ENCODE measurements at regions not wholly inside any gene's neighbourhood (a gene's known extent, or its start where the extent isn't known, plus 50 kb on each side); places are given as distances from the start of the nearest gene placed in this dataset.

- TF ChIP-seq POLR2A (IDR thresholded peaks at IDR 0.05): no peak
- no peak for TF ChIP-seq CTCF (IDR thresholded peaks at IDR 0.05)
Observed at GRCh38 chr3:68667346-68667745, 265.0 kb downstream of the TAFA4 start.
